ENCODE measurements at regions not wholly inside any gene's neighbourhood (a gene's known extent, or its start where the extent isn't known, plus 50 kb on each side); places are given as distances from the start of the nearest gene placed in this dataset.

DNA sequence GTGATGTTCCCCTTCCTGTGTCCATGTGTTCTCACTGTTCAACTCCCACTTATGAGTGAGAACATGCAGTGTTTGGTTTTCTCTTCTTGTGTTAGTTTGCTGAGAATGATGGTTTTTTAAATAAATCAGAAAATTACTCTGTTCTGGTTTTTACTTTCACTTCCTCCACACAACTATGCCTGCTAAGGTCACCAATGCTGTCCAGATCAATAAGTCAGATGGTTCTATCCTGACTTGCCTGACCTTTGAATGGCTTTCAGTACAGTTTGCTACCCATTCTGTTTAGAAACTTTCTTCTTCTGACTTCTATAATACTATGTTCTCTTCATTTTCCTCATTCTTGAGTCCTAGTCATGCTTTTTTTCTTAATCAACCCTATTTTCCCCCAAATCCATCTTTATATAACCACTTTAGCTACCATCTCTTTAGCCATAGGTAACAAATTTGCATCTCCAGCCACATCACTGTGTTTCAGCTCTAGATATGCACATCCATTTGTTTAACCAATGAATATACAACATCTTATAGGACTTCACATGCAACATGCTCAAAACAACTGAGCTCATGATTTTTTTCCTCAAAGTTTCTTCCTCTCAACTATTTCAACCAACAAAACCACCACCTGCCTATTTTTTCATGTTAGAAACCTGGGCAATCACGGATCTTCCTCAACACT is 58.8 kb upstream of the SLC38A11 start:
- Histone ChIP-seq H3F3A (ENCODE audit: control insufficient read depth, insufficient read depth) (no peaks in the 10 kb centered on the region), H3K4me3 (ENCODE audit: low read length) (no peak overlapping the region), H3K9me3 (ENCODE audit: control insufficient read depth, insufficient read depth, low read length) (no peaks in the 10 kb centered on the region), H3K79me2 (ENCODE audit: control insufficient read depth, low read length) (no peaks in the 10 kb centered on the region), H3K27ac (ENCODE audit: low read depth, low read length) (no peak overlapping the region), H3K4me1 (ENCODE audit: control insufficient read depth, low read length) (no peaks in the 10 kb centered on the region), H3K36me3 (ENCODE audit: control insufficient read depth, low read length) (no peaks in the 10 kb centered on the region), H3K27me3 (ENCODE audit: control insufficient read depth, low read length) (no peaks in the 10 kb centered on the region), H4K20me1 (ENCODE audit: control insufficient read depth, insufficient read depth, low read depth, low read length) (no peaks in the 10 kb centered on the region), H3K4me2 (ENCODE audit: low read length) (no peak overlapping the region), H3K9me2 (replicated peaks; ENCODE audit: control insufficient read depth, low read length) (no peaks in the 10 kb centered on the region)
- TF ChIP-seq, protein P1, sequence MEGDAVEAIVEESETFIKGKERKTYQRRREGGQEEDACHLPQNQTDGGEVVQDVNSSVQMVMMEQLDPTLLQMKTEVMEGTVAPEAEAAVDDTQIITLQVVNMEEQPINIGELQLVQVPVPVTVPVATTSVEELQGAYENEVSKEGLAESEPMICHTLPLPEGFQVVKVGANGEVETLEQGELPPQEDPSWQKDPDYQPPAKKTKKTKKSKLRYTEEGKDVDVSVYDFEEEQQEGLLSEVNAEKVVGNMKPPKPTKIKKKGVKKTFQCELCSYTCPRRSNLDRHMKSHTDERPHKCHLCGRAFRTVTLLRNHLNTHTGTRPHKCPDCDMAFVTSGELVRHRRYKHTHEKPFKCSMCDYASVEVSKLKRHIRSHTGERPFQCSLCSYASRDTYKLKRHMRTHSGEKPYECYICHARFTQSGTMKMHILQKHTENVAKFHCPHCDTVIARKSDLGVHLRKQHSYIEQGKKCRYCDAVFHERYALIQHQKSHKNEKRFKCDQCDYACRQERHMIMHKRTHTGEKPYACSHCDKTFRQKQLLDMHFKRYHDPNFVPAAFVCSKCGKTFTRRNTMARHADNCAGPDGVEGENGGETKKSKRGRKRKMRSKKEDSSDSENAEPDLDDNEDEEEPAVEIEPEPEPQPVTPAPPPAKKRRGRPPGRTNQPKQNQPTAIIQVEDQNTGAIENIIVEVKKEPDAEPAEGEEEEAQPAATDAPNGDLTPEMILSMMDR (IDR thresholded peaks at IDR 0.05; ENCODE audit: low read depth, low read length, poor library complexity, severe bottlenecking) = no peak
- no peak for TF ChIP-seq EZH2phosphoT487 (IDR thresholded peaks at IDR 0.05; ENCODE audit: borderline replicate concordance, low read length)

DNA sequence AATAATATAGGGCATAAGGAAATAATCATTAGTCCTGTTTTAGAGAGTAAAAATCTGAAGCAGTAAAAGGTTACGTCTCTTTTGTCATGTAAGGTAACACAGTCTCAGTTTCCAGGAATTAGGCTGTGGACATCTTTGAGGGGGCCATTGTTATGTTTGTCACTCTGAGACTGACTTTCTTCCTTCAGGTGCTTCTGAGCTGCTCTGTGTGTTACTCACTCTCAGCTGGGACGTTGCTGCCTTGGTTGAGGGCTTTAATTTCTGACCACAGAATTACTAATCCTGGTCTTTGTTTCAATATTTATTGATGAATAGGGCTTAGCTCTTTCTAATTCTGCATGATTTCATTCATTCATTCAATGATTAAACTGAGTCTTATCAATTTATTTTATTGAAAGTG is 55.9 kb upstream of the SLC38A11 start:
- H3K27ac ChIP-seq (ENCODE audit: low read depth, low read length) = no peak overlapping the region
- no peak overlapping the region for H3K4me3 ChIP-seq (ENCODE audit: low read length)
- no peak for TF ChIP-seq EZH2phosphoT487 (IDR thresholded peaks at IDR 0.05; ENCODE audit: borderline replicate concordance, low read length)
- TF ChIP-seq, protein P1 (IDR thresholded peaks at IDR 0.05; ENCODE audit: low read depth, low read length, poor library complexity, severe bottlenecking) = no peak
- no peaks in the 10 kb centered on the region for H3K36me3 ChIP-seq (ENCODE audit: control insufficient read depth, low read length)
- H3K4me2 ChIP-seq (ENCODE audit: low read length) = no peak overlapping the region
- no peaks in the 10 kb centered on the region for H3K4me1 ChIP-seq (ENCODE audit: control insufficient read depth, low read length)
- H3K9me3 ChIP-seq (ENCODE audit: control insufficient read depth, insufficient read depth, low read length) = no peaks in the 10 kb centered on the region
- H3K27me3 ChIP-seq (ENCODE audit: control insufficient read depth, low read length) = peaks cover 6% of the 10 kb centered on the region; the same call in 1 of the 2 replicates
- no peaks in the 10 kb centered on the region for H4K20me1 ChIP-seq (ENCODE audit: control insufficient read depth, insufficient read depth, low read depth, low read length)
- no peaks in the 10 kb centered on the region for H3K79me2 ChIP-seq (ENCODE audit: control insufficient read depth, low read length)
- no peaks in the 10 kb centered on the region for H3F3A ChIP-seq (ENCODE audit: control insufficient read depth, insufficient read depth)
- H3K9me2 ChIP-seq (replicated peaks; ENCODE audit: control insufficient read depth, low read length) = no peaks in the 10 kb centered on the region

DNA sequence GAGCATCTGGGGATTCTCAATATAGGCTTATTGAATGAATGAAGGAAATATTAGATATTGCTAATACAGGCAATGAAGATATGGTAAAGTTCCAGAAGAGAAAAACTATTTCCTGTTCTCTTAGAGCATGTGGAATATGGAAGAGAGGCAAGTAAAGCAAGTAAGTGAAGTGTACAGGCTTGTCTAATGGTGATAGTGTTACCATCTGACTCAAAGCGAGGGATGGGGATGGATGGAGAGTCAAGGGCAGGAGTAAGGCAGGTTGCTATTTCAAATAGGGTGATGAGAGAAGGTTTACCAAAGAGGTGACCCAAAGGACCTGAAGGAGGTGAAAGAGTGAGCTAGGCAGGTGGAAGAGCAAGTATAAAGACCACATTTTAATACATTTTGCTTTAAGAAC is 55.2 kb upstream of the SLC38A11 start:
- H3K79me2 ChIP-seq (ENCODE audit: control insufficient read depth, low read length) = no peaks in the 10 kb centered on the region
- H3K27me3 ChIP-seq (ENCODE audit: control insufficient read depth, low read length) = peaks cover 9% of the 10 kb centered on the region; the same call in 1 of the 2 replicates
- H3K4me1 ChIP-seq (ENCODE audit: control insufficient read depth, low read length) = no peaks in the 10 kb centered on the region
- no peaks in the 10 kb centered on the region for H3F3A ChIP-seq (ENCODE audit: control insufficient read depth, insufficient read depth)
- H3K36me3 ChIP-seq (ENCODE audit: control insufficient read depth, low read length) = no peaks in the 10 kb centered on the region
- H4K20me1 ChIP-seq (ENCODE audit: control insufficient read depth, insufficient read depth, low read depth, low read length) = no peaks in the 10 kb centered on the region
- TF ChIP-seq, protein P1 (IDR thresholded peaks at IDR 0.05; ENCODE audit: low read depth, low read length, poor library complexity, severe bottlenecking) = no peak
- TF ChIP-seq EZH2phosphoT487 (IDR thresholded peaks at IDR 0.05; ENCODE audit: borderline replicate concordance, low read length) = no peak
- no peak overlapping the region for H3K4me2 ChIP-seq (ENCODE audit: low read length)
- H3K9me3 ChIP-seq (ENCODE audit: control insufficient read depth, insufficient read depth, low read length) = no peaks in the 10 kb centered on the region
- no peak overlapping the region for H3K27ac ChIP-seq (ENCODE audit: low read depth, low read length)
- no peaks in the 10 kb centered on the region for H3K9me2 ChIP-seq (replicated peaks; ENCODE audit: control insufficient read depth, low read length)
- no peak overlapping the region for H3K4me3 ChIP-seq (ENCODE audit: low read length)
